Astrocyte of the spinal cord (primary cell): ENCODE measurements at regions not wholly inside any gene's neighbourhood (a gene's known extent, or its start where the extent isn't known, plus 50 kb on each side); places are given as distances from the start of the nearest gene placed in this dataset.

Experiments used
- DNase-seq: peaks from one replicate; pipeline ENCODE4 v3.0.0; 2011; ENCODE audit warnings: low read depth, low spot score
- H3K4me3 ChIP-seq: 2 replicates; pipeline ENCODE4 v1.5.1; 2011; ENCODE audit warnings: low read depth, mild to moderate bottlenecking, low read length, moderate library complexity
- in situ Hi-C: cut with HindIII; loops from 2 replicates; pipeline ENCODE4 v1.10.0; 2017; ENCODE audit warnings: low sequenced_read_pairs
- TF ChIP-seq, protein P1 (sequence below): IDR thresholded peaks from 2 replicates; pipeline ENCODE4 v1.5.1; 2012; ENCODE audit warnings: low read depth, mild to moderate bottlenecking, low read length, inconsistent platforms

DNA sequence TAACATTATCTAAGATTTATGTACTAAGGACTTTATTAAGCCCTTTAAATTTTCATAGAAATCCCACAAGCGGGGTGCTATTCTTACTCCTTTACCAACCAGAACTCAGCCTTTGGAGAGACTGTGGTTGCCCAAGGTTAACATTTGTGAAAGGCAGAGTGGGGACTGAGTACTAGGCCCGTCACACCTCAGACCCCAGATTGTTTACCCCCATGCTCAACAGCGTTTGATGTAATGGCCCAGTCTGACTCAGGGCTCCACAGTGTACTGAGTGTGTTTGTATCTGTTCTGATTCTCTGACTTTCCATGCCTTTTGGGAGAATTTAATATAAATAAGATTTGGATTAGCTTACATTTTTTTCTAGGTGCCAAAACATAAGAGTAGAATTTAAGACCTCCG lies 110.0 kb downstream of the GAS1 start:
- TF ChIP-seq, protein P1, sequence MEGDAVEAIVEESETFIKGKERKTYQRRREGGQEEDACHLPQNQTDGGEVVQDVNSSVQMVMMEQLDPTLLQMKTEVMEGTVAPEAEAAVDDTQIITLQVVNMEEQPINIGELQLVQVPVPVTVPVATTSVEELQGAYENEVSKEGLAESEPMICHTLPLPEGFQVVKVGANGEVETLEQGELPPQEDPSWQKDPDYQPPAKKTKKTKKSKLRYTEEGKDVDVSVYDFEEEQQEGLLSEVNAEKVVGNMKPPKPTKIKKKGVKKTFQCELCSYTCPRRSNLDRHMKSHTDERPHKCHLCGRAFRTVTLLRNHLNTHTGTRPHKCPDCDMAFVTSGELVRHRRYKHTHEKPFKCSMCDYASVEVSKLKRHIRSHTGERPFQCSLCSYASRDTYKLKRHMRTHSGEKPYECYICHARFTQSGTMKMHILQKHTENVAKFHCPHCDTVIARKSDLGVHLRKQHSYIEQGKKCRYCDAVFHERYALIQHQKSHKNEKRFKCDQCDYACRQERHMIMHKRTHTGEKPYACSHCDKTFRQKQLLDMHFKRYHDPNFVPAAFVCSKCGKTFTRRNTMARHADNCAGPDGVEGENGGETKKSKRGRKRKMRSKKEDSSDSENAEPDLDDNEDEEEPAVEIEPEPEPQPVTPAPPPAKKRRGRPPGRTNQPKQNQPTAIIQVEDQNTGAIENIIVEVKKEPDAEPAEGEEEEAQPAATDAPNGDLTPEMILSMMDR, result no peak

DNA sequence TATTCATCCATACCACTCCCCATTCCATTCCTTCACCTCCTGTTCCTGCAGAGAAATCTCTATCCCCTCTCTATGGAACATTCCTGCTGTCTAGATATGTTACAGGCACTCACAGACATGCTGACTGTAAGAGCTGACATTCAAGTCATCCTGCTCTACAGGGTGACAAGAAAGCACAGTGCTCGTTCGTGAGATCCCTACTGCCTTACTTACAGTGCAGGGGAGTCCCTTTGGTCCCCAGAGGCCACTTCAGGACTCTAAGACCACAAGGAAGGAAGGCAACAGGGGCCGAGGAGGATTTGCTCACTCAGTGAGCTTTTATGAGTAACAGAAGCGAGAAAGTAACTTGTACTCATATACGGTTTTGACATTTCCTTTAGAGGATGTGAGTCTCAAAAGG lies 110.5 kb downstream of the GAS1 start:
- no peak for DNase-seq
- TF ChIP-seq, protein P1, result no peak
- in situ Hi-C loops, result no loop called here
- no peak overlapping the region for H3K4me3 ChIP-seq

More for the DNA sequence above, 110.0 kb downstream of the GAS1 start:
- in situ Hi-C loops, result no loop called here
- no peak overlapping the region for H3K4me3 ChIP-seq
- no peak for DNase-seq

DNA sequence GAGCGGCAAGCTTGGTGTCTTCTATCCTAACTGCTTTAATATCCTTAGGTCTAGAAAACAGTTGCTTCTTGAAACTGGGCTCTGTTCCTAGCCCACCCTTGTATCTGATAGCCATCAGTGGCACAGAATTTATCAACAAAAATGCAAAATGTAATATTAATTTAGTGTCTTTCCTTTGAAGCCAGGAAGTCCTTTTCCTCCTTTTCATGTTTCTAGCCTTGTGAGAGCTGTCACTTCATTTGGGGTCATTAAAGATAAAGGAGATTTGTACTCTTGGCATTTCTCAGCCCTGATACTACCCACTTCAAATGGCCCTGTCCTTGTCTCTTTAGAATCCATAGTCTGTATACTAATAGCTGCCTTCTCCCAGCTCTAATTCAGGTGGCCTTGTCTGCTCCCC lies 111.0 kb downstream of the GAS1 start:
- in situ Hi-C loops, result no loop called here
- TF ChIP-seq, protein P1, result no peak
- no peak for DNase-seq

DNA sequence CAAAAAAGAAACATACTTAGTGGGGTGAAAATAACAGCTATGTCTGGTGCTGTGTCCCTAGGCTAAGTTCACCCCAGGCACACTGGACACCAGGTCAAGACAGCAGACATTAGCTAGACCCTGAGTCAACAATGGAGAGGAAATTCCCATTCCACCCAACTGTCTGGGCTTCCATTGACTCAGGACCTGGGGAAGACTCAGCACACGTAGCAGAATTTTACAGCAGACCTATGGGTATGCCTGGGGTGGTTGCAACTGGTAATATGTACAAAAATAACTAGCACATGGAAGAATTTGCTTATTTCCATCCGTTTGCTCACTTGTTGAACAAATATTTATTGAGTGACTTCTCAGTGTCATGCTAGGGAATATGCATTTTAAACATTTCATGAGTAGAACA lies 117.0 kb downstream of the GAS1 start:
- TF ChIP-seq, protein P1, result no peak
- DNase-seq, result no peak
- H3K4me3 ChIP-seq, result no peak overlapping the region
- in situ Hi-C loops, result no loop called here

More for the DNA sequence above, 111.0 kb downstream of the GAS1 start:
- H3K4me3 ChIP-seq, result no peak overlapping the region

DNA sequence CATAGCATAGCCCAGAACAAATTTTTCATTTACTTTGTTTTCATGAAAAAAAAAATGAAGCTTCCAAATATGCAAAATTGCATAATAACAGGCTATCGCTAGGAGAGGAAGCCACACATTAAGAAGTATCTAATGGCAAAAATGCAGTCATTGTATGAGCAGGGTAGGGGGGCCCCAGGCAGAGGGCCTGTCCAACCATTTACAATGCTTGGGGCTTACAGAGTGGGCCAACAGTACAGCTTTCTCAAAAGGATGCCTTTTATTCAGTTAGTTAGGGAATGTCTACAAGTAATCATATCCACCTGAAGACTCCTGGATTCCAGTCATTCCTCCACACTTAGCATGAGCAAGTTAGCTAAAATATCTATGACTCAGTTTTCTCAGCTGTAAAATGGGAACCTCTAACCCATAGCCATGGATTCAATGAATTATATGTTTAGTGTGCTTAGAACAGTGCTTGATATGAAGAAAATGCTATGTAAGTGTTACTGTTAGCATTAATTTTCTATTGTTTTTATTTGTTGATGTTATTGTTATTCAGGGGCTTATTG lies 117.7 kb downstream of the GAS1 start:
- TF ChIP-seq, protein P1, result no peak

DNA sequence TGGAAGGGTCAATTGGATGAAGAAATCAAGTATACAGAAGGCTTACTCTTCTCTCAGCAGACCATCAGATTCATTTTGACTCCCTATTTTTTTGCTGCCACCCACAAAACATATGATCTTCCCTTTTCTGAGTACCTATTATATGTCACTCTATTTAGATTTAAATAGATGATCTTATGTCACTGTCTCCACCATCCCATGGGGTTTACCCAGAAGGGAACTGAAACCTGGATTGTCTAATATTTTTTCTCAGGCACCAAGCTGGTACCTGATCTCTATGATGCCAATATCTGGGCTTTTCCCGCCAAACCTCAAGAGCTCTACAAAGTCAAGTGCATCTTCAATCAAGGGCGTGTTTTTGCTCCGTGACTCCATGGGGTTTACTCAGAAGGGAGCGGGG lies 118.7 kb downstream of the GAS1 start:
- DNase-seq, result no peak
- TF ChIP-seq, protein P1, result no peak
- H3K4me3 ChIP-seq, result no peak overlapping the region
- in situ Hi-C loops, result no loop called here

More for the DNA sequence above, 117.7 kb downstream of the GAS1 start:
- H3K4me3 ChIP-seq, result no peak overlapping the region
- in situ Hi-C loops, result no loop called here
- DNase-seq, result no peak
